Activated CD4-positive, alpha-beta T cell treated with anti-CD3 and anti-CD28 coated beads, Interleukin-10, Interleukin-2, amounts not matched to agents 100 ng/mL and 50 ng/mL, durations not matched to agents 16 hours and 8 hours (primary cell): ENCODE measurements at regions not wholly inside any gene's neighbourhood (a gene's known extent, or its start where the extent isn't known, plus 50 kb on each side); places are given as distances from the start of the nearest gene placed in this dataset.
"Not testable (repeated sequence)": the region's sequence is repeated elsewhere in the genome, so short reads cannot be mapped to it uniquely, and the experiment has no call there.

Experiments
- DNase-seq: peaks from one replicate; pipeline ENCODE4 v3.0.0-alpha.2; 2020

GRCh38 chr12:113559466-113559865 is 87.8 kb upstream of the LHX5 start:
- DNase-seq = no peak

DNA sequence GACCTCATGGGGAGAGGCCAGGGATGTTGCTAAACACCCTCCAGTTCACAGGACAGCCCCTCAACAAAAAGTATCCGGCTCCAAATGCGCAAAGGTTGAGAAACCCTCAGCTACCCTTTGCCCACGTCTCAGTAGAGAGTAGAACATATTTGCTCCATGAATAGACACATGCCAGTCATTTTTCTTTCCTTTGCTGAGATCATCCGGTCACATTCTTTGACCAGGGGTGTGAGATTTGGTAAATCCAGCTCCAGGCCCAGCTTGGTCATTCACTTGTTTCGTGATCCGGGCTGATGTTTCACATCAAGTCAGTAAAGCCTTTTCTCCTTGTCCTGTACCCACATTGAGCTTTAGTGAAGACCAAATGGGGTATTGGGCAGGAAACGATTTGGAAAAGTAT is 83.6 kb upstream of the LHX5 start:
- no peak for DNase-seq

- no peak for DNase-seq
Measured at GRCh38 chr12:113552760-113553159, 81.1 kb upstream of the LHX5 start.

DNA sequence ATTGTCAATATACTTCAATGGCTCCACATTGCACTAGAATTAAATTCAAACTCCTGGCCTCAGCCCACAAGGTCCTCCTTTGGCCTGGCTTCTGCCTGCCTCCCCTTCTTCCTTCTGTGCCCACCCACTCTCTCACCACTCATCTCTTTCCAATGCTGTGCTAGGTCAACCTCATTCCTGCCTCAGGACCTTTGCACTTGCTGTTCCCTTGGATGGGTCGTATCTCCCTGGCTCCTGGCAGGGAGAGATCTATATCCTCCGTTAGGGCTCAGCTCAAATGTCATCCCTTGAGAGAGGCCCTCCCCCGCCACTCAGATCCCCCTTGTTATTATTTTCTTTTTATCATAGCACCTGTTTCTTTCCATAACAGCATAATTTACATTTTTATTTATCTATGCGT is 79.9 kb upstream of the LHX5 start:
- no peak for DNase-seq

- no peak for DNase-seq
Measured at GRCh38 chr12:113548467-113548866, 76.8 kb upstream of the LHX5 start.

DNA sequence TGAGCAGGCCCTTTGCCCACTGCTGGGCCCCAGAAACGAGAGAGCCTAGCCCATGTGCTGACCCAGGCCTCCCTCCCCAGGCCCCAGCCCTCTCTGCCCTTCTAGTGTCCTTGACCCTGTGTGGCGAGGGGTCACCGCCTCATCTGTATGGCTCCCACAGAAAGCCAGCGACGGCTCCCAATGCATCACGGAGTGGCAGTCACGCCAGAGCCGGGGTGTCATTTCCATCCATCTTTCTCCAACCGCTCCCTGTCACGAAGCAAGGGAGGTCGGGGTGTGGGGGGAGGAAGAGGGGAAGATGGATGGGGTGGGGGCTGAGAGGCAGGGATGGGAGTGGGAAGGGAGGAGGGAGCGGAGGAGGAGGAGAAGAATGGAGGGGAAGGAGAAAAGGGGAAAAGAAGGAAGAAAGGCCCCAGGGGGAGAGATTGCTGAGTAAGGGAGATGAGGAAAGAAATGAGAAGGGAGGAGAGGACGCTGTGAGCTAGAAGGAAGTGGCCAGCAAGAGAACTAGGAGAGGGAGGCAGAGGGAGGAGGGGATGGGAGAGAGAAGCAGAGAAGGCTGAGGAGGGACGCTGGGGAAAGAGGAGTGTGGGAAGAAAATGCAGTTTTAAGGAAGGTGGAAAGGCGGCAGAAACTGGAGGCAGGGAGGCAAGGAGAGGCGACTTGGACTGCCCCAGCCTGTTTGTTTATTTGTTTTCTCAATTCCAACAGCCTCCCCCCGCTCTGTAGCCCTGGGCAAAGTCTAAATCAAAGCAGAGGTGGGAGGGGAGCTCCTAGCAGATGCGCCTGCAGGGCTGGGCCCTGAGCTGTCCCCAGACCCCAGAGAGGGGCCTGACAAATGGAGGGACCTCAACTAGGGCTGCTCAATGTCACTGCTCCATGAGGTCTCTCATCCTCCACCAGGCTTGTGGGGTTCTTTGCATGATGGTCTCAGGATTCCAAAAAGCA is 75.5 kb upstream of the LHX5 start:
- no peak for DNase-seq

- DNase-seq = no peak
Measured at GRCh38 chr12:113537751-113538087, 66.0 kb upstream of the LHX5 start.

GRCh38 chr12:113537046-113537750 is 65.5 kb upstream of the LHX5 start:
- no peak for DNase-seq

GRCh38 chr12:113535100-113535499 is 63.4 kb upstream of the LHX5 start:
- no peak for DNase-seq

GRCh38 chr12:113534555-113534954 is 62.9 kb upstream of the LHX5 start:
- no peak for DNase-seq

DNA sequence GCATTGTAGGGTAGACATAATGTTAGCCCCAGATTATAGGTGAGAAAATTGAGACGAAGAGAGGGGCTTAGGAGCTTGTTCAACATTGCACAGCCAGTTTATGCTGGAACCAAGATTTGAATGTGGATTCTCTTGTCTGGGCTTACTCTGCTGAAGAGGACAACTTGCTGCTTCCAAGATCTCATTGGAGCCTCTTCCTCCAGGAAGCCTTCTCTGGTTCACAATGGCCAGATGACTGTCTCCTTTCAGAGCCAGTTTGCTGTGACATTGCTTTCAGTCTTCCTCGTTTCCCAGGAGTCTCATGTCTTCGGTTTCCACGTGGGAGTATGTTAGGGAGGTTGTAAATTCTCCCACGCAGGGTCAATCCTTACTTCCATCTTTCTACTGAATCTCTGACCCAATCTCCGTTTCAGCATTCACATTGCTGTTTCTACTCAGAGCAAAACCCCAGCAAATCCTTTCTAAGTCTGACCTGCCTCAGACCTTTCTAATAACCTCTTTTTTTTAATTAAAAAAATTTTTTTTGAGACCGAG is 62.2 kb upstream of the LHX5 start:
- DNase-seq = no peak

GRCh38 chr12:113532292-113532691 is 60.6 kb upstream of the LHX5 start:
- no peak for DNase-seq

DNA sequence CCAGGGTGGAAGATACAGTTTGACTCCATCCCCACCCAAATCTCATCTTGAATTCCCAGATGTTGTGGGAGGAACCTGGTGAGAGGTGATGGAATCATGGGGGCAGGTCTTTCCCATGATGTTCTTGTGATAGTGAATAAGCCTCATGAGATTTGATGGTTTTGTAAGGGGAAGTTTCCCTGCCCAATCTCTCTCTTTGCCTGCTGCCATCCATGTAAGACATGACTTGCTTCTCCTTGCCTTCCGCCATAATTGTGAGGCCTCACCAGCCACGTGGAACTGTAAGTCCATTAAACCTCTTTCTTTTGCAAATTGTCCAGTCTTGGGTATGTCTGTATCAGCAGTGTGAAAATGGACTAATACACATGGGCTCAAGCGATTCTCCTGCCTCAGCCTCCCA is 59.4 kb upstream of the LHX5 start:
- not testable (repeated sequence) for DNase-seq

- DNase-seq = no peak
Measured at GRCh38 chr12:113528606-113529293, 57.1 kb upstream of the LHX5 start.

DNA sequence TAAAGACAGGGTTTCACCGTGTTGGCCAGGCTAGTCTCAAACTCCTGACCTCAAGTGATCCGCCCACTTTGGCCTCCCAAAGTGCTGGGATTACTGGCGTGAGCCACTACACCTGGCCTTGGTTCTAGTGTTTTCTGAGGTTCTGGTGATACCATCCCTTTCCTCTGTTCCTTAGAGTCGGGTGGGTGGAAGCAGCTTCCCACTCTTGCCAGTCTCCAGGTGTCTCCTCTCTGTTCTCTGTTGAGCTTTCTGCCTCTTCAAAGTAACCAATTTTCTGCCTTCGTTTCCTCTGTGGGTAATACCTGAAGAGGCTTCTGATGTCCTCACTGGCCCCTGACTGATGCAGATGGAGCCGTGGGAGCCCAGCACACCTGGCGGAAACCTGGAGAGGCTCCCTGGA is 53.4 kb upstream of the LHX5 start:
- no peak for DNase-seq

DNA sequence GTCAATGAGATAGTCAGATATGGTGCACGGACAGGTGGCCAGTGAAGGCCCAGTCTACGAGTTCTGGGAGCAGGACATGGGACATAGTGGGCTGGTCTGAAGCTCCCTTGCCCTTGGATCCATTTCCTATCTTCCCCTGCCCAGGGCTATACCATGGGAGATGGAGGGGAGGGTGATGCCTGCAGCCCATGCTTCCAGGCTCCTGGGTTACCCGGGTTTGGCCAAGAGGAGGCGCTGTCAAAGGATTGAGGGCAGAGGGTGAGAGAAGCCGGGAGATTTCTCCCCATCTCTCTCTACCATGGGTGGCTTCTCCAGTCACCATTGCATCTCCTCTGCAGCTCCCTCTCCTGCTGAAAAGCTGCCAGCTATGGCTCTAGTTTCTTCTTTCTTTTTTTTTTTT is 52.8 kb upstream of the LHX5 start:
- no peak for DNase-seq

DNA sequence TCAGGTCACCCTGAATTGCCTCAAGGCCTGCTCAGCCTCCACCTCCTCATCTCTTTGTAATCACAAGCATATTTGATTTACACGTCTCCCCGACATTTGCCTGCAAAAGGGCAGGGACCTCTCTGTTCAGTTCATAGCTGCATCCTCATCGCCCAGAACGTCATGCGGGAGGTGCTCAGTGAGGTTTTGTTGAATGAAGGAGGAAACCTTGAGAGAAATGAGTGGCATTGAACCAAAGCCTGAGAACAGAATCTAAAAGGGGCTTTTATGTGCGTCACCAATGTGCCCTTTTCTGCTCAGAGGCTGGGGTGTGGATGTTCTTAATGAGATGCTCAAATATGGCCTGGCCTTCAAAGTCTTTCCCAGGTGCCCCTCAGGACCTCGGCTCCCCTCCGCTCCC is 50.0 kb upstream of the LHX5 start:
- no peak for DNase-seq
